OCI-LY1 (cell line): ENCODE measurements at regions not wholly inside any gene's neighbourhood (a gene's known extent, or its start where the extent isn't known, plus 50 kb on each side); places are given as distances from the start of the nearest gene placed in this dataset.

ENCODE experiments used
- H2AFZ ChIP-seq: fragments of 200-600 bp; sonication (generic), shearing (Covaris generic); 2 replicates; pipeline ENCODE4 v1.6.0; 2014; ENCODE audit warnings: antibody characterized with exemption, mild to moderate bottlenecking, low read length
- H3F3A ChIP-seq: fragments of 200-600 bp; sonication (generic), shearing (Covaris generic); 2 replicates; pipeline ENCODE4 v1.6.0; 2014; ENCODE audit warnings: mild to moderate bottlenecking, antibody characterized with exemption, low read length, moderate library complexity; ENCODE audit not compliant: insufficient read depth
- H3K27ac ChIP-seq: fragments of 200-600 bp; sonication (generic); 2 replicates; pipeline ENCODE4 v1.5.1; 2014; ENCODE audit warnings: low read length, mixed run types, mild to moderate bottlenecking, low read depth; ENCODE audit not compliant: poor library complexity, severe bottlenecking
- H3K27me3 ChIP-seq: fragments of 200-600 bp; sonication (generic); 2 replicates; pipeline ENCODE4 v1.6.0; 2014; ENCODE audit warnings: antibody characterized with exemption, mild to moderate bottlenecking, low read length, moderate library complexity; ENCODE audit not compliant: insufficient read depth
- H3K36me3 ChIP-seq: fragments of 200-600 bp; sonication (generic); 2 replicates; pipeline ENCODE4 v1.6.1; 2014; ENCODE audit warnings: mild to moderate bottlenecking, antibody characterized with exemption, low read length, moderate library complexity, mixed read lengths; ENCODE audit not compliant: insufficient read depth
- H3K4me1 ChIP-seq: fragments of 200-600 bp; sonication (generic); 2 replicates; pipeline ENCODE4 v1.5.1; 2014; ENCODE audit warnings: mild to moderate bottlenecking, low read length, moderate library complexity; ENCODE audit not compliant: insufficient read depth, severe bottlenecking
- H3K4me2 ChIP-seq: fragments of 200-600 bp; sonication (generic), shearing (Covaris generic); 2 replicates; pipeline ENCODE4 v1.6.1; 2014; ENCODE audit warnings: low read length
- H3K4me3 ChIP-seq: fragments of 200-600 bp; sonication (generic); 2 replicates; pipeline ENCODE4 v1.5.1; 2014; ENCODE audit warnings: low read length, low read depth, mild to moderate bottlenecking, mixed read lengths; ENCODE audit not compliant: poor library complexity, severe bottlenecking
- H3K79me2 ChIP-seq: fragments of 200-600 bp; shearing (Covaris generic); 2 replicates; pipeline ENCODE4 v1.6.1; 2016; ENCODE audit warnings: mixed run types, low read length, mixed read lengths; ENCODE audit not compliant: insufficient read depth
- H3K9ac ChIP-seq: fragments of 200-600 bp; sonication (generic), shearing (Covaris generic); 2 replicates; pipeline ENCODE4 v1.6.1; 2014; ENCODE audit warnings: mild to moderate bottlenecking, low read length, mixed read lengths
- H3K9me2 ChIP-seq: fragments of 200-600 bp; sonication (generic), shearing (Covaris generic); 2 replicates; pipeline ENCODE4 v1.6.1; 2014; ENCODE audit warnings: low read depth, mild to moderate bottlenecking, low read length, mixed read lengths
- H3K9me3 ChIP-seq: fragments of 200-600 bp; shearing (Covaris generic); 2 replicates; pipeline ENCODE4 v1.6.1; 2014; ENCODE audit warnings: low read length, mixed read lengths
- H4K20me1 ChIP-seq: fragments of 200-600 bp; sonication (generic), shearing (Covaris generic); 2 replicates; pipeline ENCODE4 v1.6.0; 2016; ENCODE audit warnings: mild to moderate bottlenecking, low read length; ENCODE audit not compliant: insufficient read depth
- CTCF ChIP-seq: fragments of 200-600 bp; sonication (generic), shearing (Covaris generic); IDR thresholded peaks from 2 replicates; pipeline ENCODE4 v1.5.1; 2017; ENCODE audit warnings: mild to moderate bottlenecking, antibody characterized with exemption, low read length, moderate library complexity, mixed read lengths
- EZH2 ChIP-seq: fragments of 200-600 bp; sonication (generic), shearing (Covaris generic); IDR thresholded peaks from 2 replicates; pipeline ENCODE4 v1.8.0; 2017; ENCODE audit warnings: borderline replicate concordance, mixed run types, mild to moderate bottlenecking, antibody characterized with exemption, low read length, moderate library complexity, mixed read lengths

GRCh38 chr3:110393941-110394340 is 677.7 kb upstream of the NECTIN3 start:
- Histone ChIP-seq H3F3A (no peaks in the 10 kb centered on the region), H3K9me2 (no peaks in the 10 kb centered on the region), H3K4me1 (no peaks in the 10 kb centered on the region), H3K4me2 (no peak overlapping the region), H3K27ac (no peak overlapping the region), H3K4me3 (no peak overlapping the region), H3K79me2 (no peaks in the 10 kb centered on the region), H3K27me3 (no peaks in the 10 kb centered on the region), H4K20me1 (no peaks in the 10 kb centered on the region), H2AFZ (no peak overlapping the region), H3K9me3 (no peaks in the 10 kb centered on the region), H3K9ac (no peak overlapping the region), H3K36me3 (no peaks in the 10 kb centered on the region)
- TF ChIP-seq CTCF (no peak), EZH2 (no peak)

GRCh38 chr3:110397115-110397514 is 674.5 kb upstream of the NECTIN3 start:
- Histone ChIP-seq H3K4me2 (no peak overlapping the region), H2AFZ (no peak overlapping the region), H3K9me3 (no peaks in the 10 kb centered on the region), H3K36me3 (no peaks in the 10 kb centered on the region), H3K27ac (no peak overlapping the region), H3K27me3 (no peaks in the 10 kb centered on the region), H3K4me3 (no peak overlapping the region), H3K79me2 (no peaks in the 10 kb centered on the region), H3K4me1 (no peaks in the 10 kb centered on the region), H3K9me2 (no peaks in the 10 kb centered on the region), H3F3A (no peaks in the 10 kb centered on the region), H4K20me1 (no peaks in the 10 kb centered on the region), H3K9ac (no peak overlapping the region)
- TF ChIP-seq EZH2 (no peak), CTCF (no peak)

- Histone ChIP-seq H3K27me3 (no peaks in the 10 kb centered on the region), H3K4me3 (no peak overlapping the region), H3K4me2 (no peak overlapping the region), H3K9me3 (no peaks in the 10 kb centered on the region), H2AFZ (no peak overlapping the region), H3K9me2 (no peaks in the 10 kb centered on the region), H3K9ac (no peak overlapping the region), H3K4me1 (no peaks in the 10 kb centered on the region), H3K79me2 (no peaks in the 10 kb centered on the region), H3K36me3 (no peaks in the 10 kb centered on the region), H3K27ac (no peak overlapping the region), H3F3A (no peaks in the 10 kb centered on the region), H4K20me1 (no peaks in the 10 kb centered on the region)
- TF ChIP-seq EZH2 (no peak), CTCF (no peak)
These were observed 671.3 kb upstream of the NECTIN3 start for GRCh38 chr3:110400315-110400714.
